HL-60 (cell line): ENCODE measurements at regions not wholly inside any gene's neighbourhood (a gene's known extent, or its start where the extent isn't known, plus 50 kb on each side); places are given as distances from the start of the nearest gene placed in this dataset.

Experiments used
- DNase-seq, 2 experiments: peaks; one replicate each; pipeline ENCODE4 v3.0.0-alpha.2; 2010 to 2020; ENCODE audit warnings: low read depth in 1 of 2, low spot score in 1 of 2
- H3K27ac ChIP-seq: fragments of 250-450 bp; sonication (Bioruptor Pico); replicated peaks from 2 replicates; pipeline ENCODE4 v1.5.1; 2020; ENCODE audit warnings: mild to moderate bottlenecking, moderate library complexity
- H3K27me3 ChIP-seq: fragments of 250-450 bp; sonication (Bioruptor Pico); 2 replicates; pipeline ENCODE4 v1.5.1; 2021; ENCODE audit warnings: mild to moderate bottlenecking, moderate library complexity; ENCODE audit not compliant: insufficient read depth, poor library complexity, severe bottlenecking
- H3K4me3 ChIP-seq: replicated peaks from 2 replicates; pipeline ENCODE4 v1.5.1; 2011; ENCODE audit warnings: mild to moderate bottlenecking, control low read depth, low read length; ENCODE audit not compliant: insufficient read depth
- CTCF ChIP-seq: IDR thresholded peaks from one replicate; pipeline ENCODE4 v1.5.1; 2011; ENCODE audit warnings: low read length, control low read depth, inconsistent platforms; ENCODE audit not compliant: insufficient read depth
- GABPA ChIP-seq: IDR thresholded peaks from 2 replicates; pipeline ENCODE4 v1.6.1; 2012; ENCODE audit warnings: low read depth
- POLR2AphosphoS5 ChIP-seq: IDR thresholded peaks from 2 replicates; pipeline ENCODE4 v1.6.1; 2012; ENCODE audit warnings: low read depth
- REST ChIP-seq: IDR thresholded peaks from 2 replicates; pipeline ENCODE4 v1.6.1; 2012; ENCODE audit warnings: low read depth; ENCODE audit not compliant: insufficient replicate concordance
- SPI1 ChIP-seq: IDR thresholded peaks from 2 replicates; pipeline ENCODE4 v1.6.1; 2012; ENCODE audit warnings: low read depth, mild to moderate bottlenecking, borderline replicate concordance

- Histone ChIP-seq H3K27ac (no peak overlapping the region), H3K4me3 (no peak overlapping the region), H3K27me3 (no peaks in the 10 kb centered on the region)
- no peak for DNase-seq
- TF ChIP-seq SPI1, result no peak
- no peak for TF ChIP-seq CTCF
- no peak for TF ChIP-seq GABPA
- TF ChIP-seq REST, result no peak
- no peak for TF ChIP-seq POLR2AphosphoS5
These were observed 210.8 kb upstream of the SEMA6D start for GRCh38 chr15:47506329-47507100.

GRCh38 chr15:47507221-47507985, 209.9 kb upstream of the SEMA6D start:
- H3K27ac ChIP-seq, result no peak overlapping the region

More at GRCh38 chr15:47507221-47507985, 209.9 kb upstream of the SEMA6D start:
- no peak for DNase-seq
- Histone ChIP-seq H3K27me3 (no peaks in the 10 kb centered on the region), H3K4me3 (no peak overlapping the region)
- TF ChIP-seq CTCF, result no peak
- no peak for TF ChIP-seq REST
- no peak for TF ChIP-seq POLR2AphosphoS5
- no peak for TF ChIP-seq GABPA
- TF ChIP-seq SPI1, result no peak
